T-helper 2 cell treated with Interferon-gamma antibody and Interleukin-4, amounts not matched to agents 5 μg/mL and 100 μg/mL, for 36 hours (primary cell): ENCODE measurements at regions not wholly inside any gene's neighbourhood (a gene's known extent, or its start where the extent isn't known, plus 50 kb on each side); places are given as distances from the start of the nearest gene placed in this dataset.
"Not testable (repeated sequence)": the region's sequence is repeated elsewhere in the genome, so short reads cannot be mapped to it uniquely, and the experiment has no call there.

Source experiments
- DNase-seq: peaks from one replicate; pipeline ENCODE4 v3.0.0; 2021; ENCODE audit warnings: low spot score
- H3K27ac Mint-ChIP-seq: one replicate; pipeline ENCODE4 v1.8.0; 2021; ENCODE audit warnings: mild to moderate bottlenecking, mixed read lengths
- H3K27me3 Mint-ChIP-seq: one replicate; pipeline ENCODE4 v1.8.0; 2021; ENCODE audit warnings: low read depth, mixed read lengths
- H3K36me3 Mint-ChIP-seq: one replicate; pipeline ENCODE4 v1.8.0; 2021; ENCODE audit warnings: low read depth, mixed read lengths
- H3K4me1 Mint-ChIP-seq: one replicate; pipeline ENCODE4 v1.8.0; 2021; ENCODE audit warnings: low read depth, mixed read lengths
- H3K4me3 Mint-ChIP-seq: one replicate; pipeline ENCODE4 v1.8.0; 2022; ENCODE audit warnings: mild to moderate bottlenecking, moderate library complexity, mixed read lengths
- H3K9me3 Mint-ChIP-seq: one replicate; pipeline ENCODE4 v1.8.0; 2021; ENCODE audit warnings: mixed read lengths

DNA sequence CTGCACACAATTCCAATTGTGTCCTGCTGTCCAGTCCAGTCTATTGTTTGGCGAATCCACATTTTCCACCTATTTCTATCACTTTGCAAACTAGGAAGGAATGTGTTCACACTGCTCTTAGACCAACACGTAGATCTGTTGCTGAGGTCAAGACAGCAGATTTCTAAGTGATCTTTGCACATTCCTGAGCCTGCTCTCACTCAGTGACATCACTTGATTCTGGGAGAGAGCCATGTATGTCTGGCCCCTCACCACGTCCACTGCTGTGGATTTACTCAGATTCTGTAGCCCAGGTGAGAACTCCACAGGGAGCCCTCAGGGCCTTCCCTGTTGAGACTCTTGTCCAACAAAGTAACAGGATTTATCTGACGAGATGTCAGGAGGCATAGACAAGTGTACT, 317.2 kb downstream of the TSN start:
- H3K9me3 Mint-ChIP-seq = no peaks in the 10 kb centered on the region
- no peaks in the 10 kb centered on the region for H3K36me3 Mint-ChIP-seq
- no peak overlapping the region for H3K4me3 Mint-ChIP-seq
- H3K27ac Mint-ChIP-seq = no peak overlapping the region
- H3K27me3 Mint-ChIP-seq = no peaks in the 10 kb centered on the region
- DNase-seq = no peak
- no peaks in the 10 kb centered on the region for H3K4me1 Mint-ChIP-seq

DNA sequence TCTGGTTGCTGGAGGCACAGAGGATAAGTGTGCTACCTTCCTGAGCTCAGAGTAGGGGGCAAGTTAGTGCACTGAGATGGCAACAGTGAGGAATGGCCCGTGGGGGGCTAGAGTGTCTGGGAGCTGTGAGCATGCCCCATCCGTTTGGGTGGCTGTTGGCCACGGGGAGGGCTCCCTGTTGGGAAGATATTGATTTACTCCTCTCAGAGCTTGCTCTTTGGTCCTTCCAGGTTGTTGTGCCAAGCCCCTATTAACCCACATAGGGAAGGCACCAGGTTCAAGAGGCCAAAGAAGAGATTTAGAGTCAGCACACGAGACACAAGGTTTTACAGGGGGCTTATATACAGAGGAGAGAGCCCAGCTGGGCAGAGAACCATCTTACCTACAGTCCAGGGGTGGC, 318.8 kb downstream of the TSN start:
- H3K4me1 Mint-ChIP-seq = no peaks in the 10 kb centered on the region
- H3K36me3 Mint-ChIP-seq = no peaks in the 10 kb centered on the region
- H3K27me3 Mint-ChIP-seq = no peaks in the 10 kb centered on the region
- no peak overlapping the region for H3K27ac Mint-ChIP-seq
- no peak for DNase-seq
- no peak overlapping the region for H3K4me3 Mint-ChIP-seq
- no peaks in the 10 kb centered on the region for H3K9me3 Mint-ChIP-seq

DNA sequence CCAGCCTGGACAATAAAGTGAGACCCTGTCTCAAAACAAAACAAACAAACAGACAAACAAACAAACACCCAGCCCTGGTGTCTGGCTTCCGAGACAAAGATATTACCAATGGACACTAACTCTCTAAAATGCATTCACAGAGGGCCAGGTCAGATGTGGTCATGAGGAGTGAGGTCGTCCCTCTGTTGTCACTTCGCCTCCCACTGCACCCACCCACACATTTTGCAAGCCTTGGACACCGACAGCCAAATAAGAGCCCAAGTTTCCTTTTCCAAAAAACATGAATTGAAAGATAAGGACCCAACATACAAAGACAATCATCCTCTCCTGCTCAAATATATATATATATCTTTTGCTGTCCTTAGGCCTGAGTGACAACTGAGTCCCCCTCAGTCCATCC, 319.9 kb downstream of the TSN start:
- Mint-ChIP-seq H3K36me3 (no peaks in the 10 kb centered on the region), H3K4me3 (no peak overlapping the region), H3K27ac (no peak overlapping the region), H3K27me3 (no peaks in the 10 kb centered on the region), H3K4me1 (no peaks in the 10 kb centered on the region), H3K9me3 (no peaks in the 10 kb centered on the region)
- no peak for DNase-seq

DNA sequence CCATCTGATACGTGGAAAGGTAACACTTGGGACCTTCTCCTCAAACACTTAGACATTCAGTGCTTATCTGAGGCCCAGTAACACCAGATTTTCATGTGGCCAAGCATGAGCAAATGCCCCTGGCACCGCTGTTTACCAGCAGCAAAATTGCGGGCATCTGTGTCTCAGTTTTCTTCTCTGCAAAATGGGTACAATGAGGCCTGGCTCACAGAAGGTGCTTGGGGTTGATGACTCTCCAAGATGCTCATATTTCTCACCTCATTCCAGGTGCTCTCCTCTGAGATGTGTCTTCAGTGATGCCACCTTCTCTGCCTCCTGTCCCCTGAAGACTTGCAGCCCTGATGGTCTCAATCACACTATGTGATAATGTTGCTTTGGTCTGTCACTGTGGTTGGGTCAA, 321.7 kb downstream of the TSN start:
- H3K9me3 Mint-ChIP-seq = no peaks in the 10 kb centered on the region
- no peak overlapping the region for H3K4me3 Mint-ChIP-seq
- no peak overlapping the region for H3K27ac Mint-ChIP-seq
- H3K4me1 Mint-ChIP-seq = no peaks in the 10 kb centered on the region
- H3K36me3 Mint-ChIP-seq = no peaks in the 10 kb centered on the region
- H3K27me3 Mint-ChIP-seq = no peaks in the 10 kb centered on the region
- no peak for DNase-seq

DNA sequence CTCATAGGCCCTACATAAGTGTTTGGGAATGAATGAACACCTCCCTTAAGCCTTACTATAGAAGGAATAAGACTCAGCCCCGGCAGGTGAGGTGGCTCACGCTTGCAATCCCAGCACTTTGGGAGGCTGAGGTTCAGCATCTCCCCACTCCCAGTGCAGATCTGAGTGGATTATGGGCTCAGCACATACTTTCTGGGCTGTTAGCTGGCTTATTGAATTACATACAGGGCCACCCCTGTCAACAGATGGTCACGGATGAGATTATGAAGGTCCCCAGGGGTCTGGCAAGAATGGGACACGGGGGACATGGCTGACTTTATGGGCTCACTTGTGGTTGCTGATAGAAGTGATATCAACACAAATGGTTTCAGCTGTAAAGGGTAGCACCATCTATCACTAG, 322.3 kb downstream of the TSN start:
- Mint-ChIP-seq H3K9me3 (no peaks in the 10 kb centered on the region), H3K27ac (no peak overlapping the region), H3K4me1 (no peaks in the 10 kb centered on the region), H3K27me3 (no peaks in the 10 kb centered on the region), H3K36me3 (no peaks in the 10 kb centered on the region), H3K4me3 (no peak overlapping the region)
- no peak for DNase-seq

DNA sequence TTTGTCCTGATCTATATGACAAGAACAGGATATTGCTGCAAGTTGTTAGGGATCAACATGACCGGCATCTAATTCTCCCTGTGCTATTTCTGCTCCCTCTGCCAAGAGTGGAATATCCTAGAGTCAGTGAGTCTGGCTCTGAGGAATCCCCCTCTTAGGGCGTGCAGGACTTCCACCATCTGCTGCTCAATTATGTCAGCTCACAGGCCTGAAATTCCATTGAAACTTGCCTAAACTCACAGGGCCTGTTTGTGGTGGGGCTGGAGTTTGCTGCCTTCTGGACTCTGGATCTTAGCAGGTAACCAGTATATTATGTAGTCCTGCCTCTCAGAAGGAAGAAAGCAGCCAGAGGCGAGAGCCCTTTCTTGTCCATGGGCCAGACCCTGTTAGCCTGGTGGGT, 323.0 kb downstream of the TSN start:
- Mint-ChIP-seq H3K36me3 (no peaks in the 10 kb centered on the region), H3K27me3 (no peaks in the 10 kb centered on the region), H3K27ac (no peak overlapping the region), H3K9me3 (no peaks in the 10 kb centered on the region), H3K4me3 (no peak overlapping the region), H3K4me1 (no peaks in the 10 kb centered on the region)
- no peak for DNase-seq

DNA sequence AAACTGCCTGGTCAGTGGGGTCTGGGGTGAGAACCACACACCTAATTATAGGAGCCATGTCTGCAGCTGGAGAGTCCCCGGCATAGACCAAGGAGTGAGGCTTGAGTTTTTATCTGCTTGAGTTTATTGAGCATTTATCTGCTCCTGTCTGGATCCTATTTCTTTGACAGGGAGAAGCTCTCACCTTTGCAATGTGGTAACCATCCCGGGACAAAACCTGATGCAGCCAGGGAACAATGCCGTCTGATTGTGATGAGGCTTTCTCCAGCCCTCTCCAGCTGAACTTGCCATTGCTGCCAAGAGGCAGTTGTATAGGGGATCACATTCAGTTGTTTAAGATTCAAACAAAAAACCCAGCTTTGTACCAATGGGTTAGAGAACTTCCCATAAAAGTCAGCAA, 324.4 kb downstream of the TSN start:
- Mint-ChIP-seq H3K27me3 (no peaks in the 10 kb centered on the region), H3K36me3 (no peaks in the 10 kb centered on the region), H3K4me1 (no peaks in the 10 kb centered on the region), H3K9me3 (no peaks in the 10 kb centered on the region), H3K27ac (no peak overlapping the region), H3K4me3 (no peak overlapping the region)
- DNase-seq = no peak

DNA sequence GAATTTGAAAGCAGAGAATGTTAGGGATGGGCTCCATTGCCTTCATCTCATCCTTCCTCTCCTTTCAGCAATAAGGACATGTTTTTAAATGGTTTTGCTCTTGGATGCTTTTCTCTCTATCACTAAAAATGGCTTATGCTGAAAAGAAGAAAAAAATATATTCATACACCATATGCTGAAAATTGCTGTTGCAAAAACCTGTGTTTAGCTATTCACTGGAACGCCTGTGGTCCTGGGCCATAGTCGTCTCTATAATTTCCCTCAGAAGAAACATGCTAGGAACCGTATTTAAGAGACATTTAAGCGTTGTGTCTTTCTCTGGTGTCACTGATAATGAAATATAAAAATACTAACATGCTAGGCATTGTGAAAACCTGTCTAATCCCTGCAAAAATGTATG, 324.9 kb downstream of the TSN start:
- no peaks in the 10 kb centered on the region for H3K27me3 Mint-ChIP-seq
- H3K4me1 Mint-ChIP-seq = no peaks in the 10 kb centered on the region
- H3K4me3 Mint-ChIP-seq = no peak overlapping the region
- no peak for DNase-seq
- H3K36me3 Mint-ChIP-seq = no peaks in the 10 kb centered on the region
- H3K27ac Mint-ChIP-seq = no peak overlapping the region
- no peaks in the 10 kb centered on the region for H3K9me3 Mint-ChIP-seq

DNA sequence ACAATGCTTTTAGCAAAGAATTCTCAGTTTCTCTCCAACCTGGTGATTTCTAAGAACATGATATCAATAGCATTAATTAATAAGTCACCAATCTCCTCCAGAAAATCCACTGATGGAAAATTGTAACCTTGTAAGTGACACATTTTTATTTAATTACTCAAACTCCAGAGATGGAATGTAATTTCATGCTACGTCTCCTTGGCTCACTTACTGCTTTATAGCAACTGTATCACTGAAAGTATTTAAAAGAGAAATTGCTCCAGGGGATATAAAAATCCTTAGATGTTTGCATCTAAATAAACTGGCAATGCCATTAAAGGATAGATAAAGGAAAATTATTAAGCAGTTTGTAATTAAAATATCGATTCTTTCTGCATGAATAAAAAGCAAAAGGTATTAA, 325.4 kb downstream of the TSN start:
- no peak overlapping the region for H3K4me3 Mint-ChIP-seq
- no peaks in the 10 kb centered on the region for H3K9me3 Mint-ChIP-seq
- no peak overlapping the region for H3K27ac Mint-ChIP-seq
- no peaks in the 10 kb centered on the region for H3K27me3 Mint-ChIP-seq
- H3K4me1 Mint-ChIP-seq = no peaks in the 10 kb centered on the region
- DNase-seq = no peak
- no peaks in the 10 kb centered on the region for H3K36me3 Mint-ChIP-seq

DNA sequence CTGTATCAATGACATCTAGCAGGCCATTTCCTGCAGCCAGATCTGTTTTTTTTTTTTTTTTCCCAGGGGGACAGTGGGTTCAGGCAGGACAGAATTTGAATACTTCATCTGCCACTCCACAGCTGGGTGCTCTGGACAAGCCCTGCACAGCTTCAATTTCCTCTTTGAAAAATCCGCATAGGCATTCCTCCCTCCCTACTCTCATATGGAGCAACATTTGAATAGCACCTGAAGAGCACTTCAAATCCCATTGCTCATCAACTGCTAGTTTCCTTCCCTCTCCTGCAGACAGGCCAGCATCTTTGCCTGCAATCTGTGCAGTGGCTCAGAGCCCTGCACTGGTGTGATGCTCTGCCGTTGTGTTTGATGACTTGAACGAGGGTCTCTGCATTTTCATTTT, 326.3 kb downstream of the TSN start:
- H3K9me3 Mint-ChIP-seq = no peaks in the 10 kb centered on the region
- no peak overlapping the region for H3K4me3 Mint-ChIP-seq
- no peaks in the 10 kb centered on the region for H3K27me3 Mint-ChIP-seq
- no peaks in the 10 kb centered on the region for H3K36me3 Mint-ChIP-seq
- no peaks in the 10 kb centered on the region for H3K4me1 Mint-ChIP-seq
- no peak for DNase-seq
- no peak overlapping the region for H3K27ac Mint-ChIP-seq

DNA sequence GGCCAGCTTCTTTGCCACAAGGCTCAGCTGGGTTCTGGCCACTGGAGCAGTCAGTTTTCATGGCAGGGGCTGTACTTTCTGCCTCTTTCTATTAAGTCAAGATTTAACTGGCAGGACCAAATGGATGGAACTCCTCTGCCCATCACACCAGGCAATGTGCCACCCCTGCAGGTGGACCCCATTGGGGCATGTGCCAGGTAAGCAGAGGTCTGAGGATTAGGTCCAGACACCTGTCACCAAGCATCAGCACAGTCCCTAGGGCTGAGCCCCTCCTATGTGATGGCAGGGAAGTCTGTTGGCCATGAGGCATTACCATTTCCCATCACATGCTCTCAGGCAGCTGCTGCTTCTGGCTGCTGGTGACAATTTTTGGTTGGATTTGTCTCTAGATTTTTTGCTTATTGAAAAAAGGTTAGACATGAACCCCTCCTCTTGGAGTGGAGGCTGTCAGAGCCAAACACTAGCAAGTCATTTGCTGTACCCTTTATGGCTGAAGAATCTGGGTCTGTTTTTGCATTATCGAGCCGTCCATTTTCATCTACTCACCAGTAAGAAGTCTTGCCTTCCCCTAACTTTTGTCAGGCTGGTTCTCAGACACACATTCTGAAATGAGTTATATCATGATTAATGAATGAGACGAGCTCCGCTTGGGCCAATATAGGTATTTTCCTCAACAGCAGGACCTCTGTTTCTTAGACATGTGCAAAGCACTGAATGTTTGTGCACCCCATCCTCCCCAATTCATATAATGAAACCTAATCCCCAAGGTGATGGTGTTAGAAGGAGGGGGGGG, 328.0 kb downstream of the TSN start:
- no peak for DNase-seq
- Mint-ChIP-seq H3K4me1 (no peaks in the 10 kb centered on the region), H3K4me3 (no peak overlapping the region), H3K27me3 (no peaks in the 10 kb centered on the region), H3K9me3 (no peaks in the 10 kb centered on the region), H3K27ac (no peak overlapping the region), H3K36me3 (no peaks in the 10 kb centered on the region)

DNA sequence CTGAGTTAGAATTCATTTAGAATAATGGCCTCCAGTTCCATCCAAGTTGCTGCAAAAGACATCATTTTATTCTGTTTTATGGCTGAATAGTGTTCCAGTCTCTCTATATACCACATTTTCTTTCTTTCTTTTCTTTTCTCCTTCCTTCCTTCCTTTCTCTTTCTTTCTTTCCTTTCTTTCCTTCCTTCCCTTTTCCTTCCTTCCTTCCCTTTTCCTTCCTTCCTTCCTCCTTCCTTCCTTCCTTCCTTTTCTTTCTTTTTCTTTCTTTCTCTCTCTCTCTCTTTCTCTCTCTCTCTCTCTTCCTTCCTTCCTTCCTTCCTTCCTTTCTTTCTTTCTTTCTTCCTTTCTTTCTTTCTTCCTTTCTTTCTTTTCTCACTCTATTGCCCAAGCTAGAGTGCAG, 330.2 kb downstream of the TSN start:
- not testable (repeated sequence) for H3K27me3 Mint-ChIP-seq, H3K9me3 Mint-ChIP-seq, H3K36me3 Mint-ChIP-seq, H3K4me1 Mint-ChIP-seq, DNase-seq, H3K27ac Mint-ChIP-seq, H3K4me3 Mint-ChIP-seq

DNA sequence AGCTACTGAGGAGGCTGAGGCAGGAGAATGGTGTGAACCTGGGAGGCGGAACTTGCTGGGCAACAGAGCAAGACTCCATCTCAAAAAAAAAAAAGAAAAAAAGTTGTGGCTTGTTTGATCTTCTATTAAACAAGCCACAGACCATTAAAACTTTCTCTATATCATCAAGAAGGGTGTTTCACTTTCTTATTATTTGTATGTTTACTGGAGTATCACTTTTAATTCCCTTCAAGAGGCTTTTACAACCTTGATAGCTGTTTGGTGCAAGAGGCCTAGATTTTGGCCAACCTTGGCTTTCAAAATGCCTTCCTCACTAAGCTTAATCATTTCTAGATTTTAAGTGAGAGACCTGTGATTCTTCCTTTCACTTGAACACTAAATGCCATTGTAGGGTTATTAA, 339.1 kb downstream of the TSN start:
- no peaks in the 10 kb centered on the region for H3K9me3 Mint-ChIP-seq
- H3K27me3 Mint-ChIP-seq = peaks cover 3% of the 10 kb centered on the region
- no peak overlapping the region for H3K27ac Mint-ChIP-seq
- no peak for DNase-seq
- no peaks in the 10 kb centered on the region for H3K36me3 Mint-ChIP-seq
- H3K4me3 Mint-ChIP-seq = no peak overlapping the region
- no peaks in the 10 kb centered on the region for H3K4me1 Mint-ChIP-seq

DNA sequence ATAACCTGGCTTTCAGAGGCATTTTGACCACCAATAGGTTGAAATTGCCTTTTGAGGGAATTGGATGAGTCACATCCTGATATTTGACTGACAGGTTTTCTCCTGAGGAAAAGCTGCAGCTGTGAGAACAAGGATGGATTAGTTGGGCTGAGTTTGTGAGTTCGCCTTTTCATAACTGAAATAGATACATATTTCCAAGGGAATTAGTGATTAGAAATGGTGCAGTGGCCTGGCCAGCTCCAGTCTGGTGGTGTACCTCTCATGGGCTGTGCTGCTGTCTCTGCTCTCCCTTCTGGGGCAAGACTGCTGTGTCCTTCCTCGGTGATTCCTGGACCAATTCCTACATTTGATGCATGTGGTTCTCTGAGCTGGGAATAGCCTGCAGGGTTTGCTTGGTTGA, 341.3 kb downstream of the TSN start:
- Mint-ChIP-seq H3K27me3 (no peaks in the 10 kb centered on the region), H3K4me1 (no peaks in the 10 kb centered on the region), H3K9me3 (no peaks in the 10 kb centered on the region), H3K27ac (no peak overlapping the region), H3K4me3 (no peak overlapping the region), H3K36me3 (no peaks in the 10 kb centered on the region)
- no peak for DNase-seq

DNA sequence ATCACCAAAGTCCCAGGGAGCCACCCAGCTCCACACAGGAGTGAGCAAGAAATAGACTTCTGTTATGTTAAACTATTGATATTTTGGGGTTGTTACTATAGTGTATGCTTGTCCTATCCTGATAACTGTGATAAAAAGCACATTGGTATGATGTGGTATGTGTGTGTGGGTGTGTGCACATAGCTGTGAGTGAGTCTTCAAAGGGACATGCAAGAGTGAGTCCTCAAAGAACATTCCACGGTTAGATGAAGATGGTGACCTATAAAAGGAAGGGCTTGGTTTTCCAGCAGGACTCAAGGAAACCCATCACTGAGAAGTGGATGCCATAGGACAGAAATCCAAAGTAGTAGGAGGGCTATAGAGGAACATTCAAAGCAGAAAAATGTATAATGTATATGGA, 342.9 kb downstream of the TSN start:
- Mint-ChIP-seq H3K4me3 (no peak overlapping the region), H3K36me3 (no peaks in the 10 kb centered on the region), H3K9me3 (no peaks in the 10 kb centered on the region), H3K27me3 (no peaks in the 10 kb centered on the region), H3K27ac (no peak overlapping the region), H3K4me1 (no peaks in the 10 kb centered on the region)
- no peak for DNase-seq
